Stimulated activated CD8-positive, alpha-beta memory T cell treated with anti-CD3 and anti-CD28 coated beads, Interleukin-4, amount 100 ng/mL, for 24 hours (primary cell): ENCODE measurements at regions not wholly inside any gene's neighbourhood (a gene's known extent, or its start where the extent isn't known, plus 50 kb on each side); places are given as distances from the start of the nearest gene placed in this dataset.

ENCODE experiments used
- DNase-seq: peaks from one replicate; pipeline ENCODE4 v3.0.0-alpha.2; 2020; ENCODE audit warnings: low read depth

DNA sequence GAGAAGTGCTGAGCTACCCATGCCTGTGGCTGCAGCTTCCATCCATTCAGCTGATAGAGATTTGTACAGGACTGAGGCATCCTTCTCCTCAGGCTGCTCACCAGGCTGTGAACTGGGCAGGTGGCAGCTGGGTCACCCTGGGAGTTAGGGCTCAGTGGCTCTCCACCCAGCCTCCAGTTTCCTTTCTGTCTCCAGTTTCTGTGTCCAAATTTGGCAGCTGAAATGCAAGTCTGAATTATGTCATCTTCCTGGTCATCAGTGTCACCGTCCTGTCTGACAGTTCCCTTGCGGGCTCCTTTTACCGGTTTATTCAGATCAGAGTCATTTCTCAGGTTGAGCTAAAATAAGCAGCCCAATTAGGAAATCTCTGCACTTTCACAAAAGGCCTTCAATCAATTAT is 93.3 kb downstream of the EDN1 start:
- no peak for DNase-seq

DNA sequence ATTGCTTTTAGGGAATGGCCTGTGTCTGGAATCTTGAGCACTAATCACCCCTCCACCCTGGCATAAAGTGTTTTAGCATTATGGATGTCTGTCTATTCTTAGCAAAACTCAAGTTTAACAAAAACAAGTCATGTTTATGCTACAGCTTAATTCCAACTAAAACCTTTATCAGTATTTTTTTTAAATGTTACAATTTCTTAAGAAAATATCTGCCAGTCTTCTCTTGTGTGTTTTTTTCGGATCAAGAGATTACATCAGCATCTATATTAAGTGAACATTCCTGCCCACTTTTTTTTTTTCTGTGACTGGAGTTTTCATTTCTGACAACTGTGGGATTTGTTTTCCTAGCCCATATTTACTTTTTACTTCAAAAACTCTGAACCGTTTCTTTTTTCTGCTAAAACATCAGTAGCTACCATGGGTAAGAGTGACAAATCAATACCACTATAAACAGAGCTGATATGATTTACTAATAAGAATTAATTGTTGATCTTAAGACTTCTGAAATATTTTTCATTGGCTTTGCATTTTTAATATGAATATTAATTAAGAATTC is 94.3 kb downstream of the EDN1 start:
- DNase-seq: no peak

- no peak for DNase-seq
These were observed 95.2 kb downstream of the EDN1 start for GRCh38 chr6:12385316-12385715.

- no peak for DNase-seq
These were observed 96.7 kb downstream of the EDN1 start for GRCh38 chr6:12386816-12387215.

GRCh38 chr6:12391472-12391871 is 101.3 kb downstream of the EDN1 start:
- DNase-seq: no peak

DNA sequence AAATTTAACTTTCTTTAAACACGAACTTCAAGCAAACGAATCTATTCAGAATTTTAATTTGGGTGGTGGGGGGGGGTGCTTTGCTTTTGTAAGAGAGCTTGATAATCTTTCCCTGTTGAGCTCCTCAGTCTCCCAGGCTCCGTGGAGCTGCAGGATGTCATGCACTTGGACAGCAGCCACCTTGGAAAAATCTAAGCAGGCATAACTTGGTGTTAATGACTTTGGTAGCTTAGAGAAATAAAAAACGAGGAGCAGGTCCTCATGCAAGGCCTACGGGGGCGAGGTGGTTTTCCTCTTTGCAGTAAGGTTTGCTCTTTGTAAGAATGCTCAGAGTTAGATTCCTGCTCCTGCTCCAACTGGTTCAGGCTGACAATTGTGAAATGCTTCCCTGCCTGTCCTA is 102.3 kb downstream of the EDN1 start:
- no peak for DNase-seq

DNA sequence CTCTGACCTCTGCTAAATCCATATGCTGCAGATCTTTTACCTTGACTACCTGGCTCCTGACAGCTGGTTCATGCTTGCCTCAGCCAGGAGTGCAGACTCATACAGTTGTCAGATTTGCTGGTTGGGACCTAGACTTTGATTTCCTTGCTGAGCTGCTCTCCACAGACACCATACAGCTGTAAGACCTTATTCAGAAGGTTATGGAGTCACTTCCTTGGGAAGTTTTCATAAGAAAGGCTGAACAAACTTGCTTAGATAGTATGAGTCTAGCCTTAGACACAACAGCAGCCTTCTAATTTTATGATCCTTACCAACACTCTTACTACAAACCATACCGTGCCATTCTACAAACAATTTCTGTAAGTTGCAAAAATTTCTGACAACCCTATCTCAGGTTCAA is 102.9 kb downstream of the EDN1 start:
- no peak for DNase-seq

DNA sequence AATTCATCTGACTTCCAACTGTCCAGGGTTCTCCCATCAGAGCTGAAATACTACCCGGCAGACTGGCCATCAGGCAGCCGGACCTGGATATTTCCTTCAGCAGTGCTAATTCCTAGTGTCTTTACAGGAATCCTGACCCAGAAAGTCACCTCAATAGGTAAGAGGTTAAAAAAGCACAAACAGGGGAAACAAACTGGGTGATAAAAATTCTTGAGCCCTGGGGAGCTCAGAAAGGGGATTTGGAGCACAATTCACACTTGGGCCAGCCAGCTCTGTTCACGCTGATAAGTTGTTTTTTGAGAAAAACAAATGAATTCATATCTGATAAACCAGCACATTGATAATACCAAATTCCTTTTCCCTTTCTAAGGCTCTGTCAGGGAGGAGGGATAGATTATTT is 104.0 kb downstream of the EDN1 start:
- no peak for DNase-seq

DNA sequence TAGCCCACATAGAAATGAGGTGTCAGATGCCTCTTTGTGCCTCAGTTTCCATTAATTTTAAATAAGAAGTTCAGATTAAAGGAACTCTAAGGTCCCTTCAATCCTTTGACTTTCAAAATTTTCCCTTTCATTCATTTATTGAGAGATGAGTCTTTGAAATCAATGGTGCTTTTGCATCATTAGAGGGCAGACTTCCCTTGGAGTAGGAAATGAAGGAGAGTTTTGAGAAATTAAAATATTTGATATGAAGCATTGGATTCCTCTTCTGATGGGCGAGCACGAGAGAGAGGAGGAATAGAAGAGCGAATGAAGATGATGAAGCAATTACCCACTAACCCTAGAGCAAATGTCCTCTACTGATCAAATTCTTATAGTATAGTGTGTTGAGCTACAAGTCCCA is 105.7 kb downstream of the EDN1 start:
- no peak for DNase-seq

- DNase-seq: no peak
These were observed 111.0 kb downstream of the EDN1 start for GRCh38 chr6:12401200-12401599.

- no peak for DNase-seq
These were observed 113.2 kb downstream of the EDN1 start for GRCh38 chr6:12403201-12403826.

DNA sequence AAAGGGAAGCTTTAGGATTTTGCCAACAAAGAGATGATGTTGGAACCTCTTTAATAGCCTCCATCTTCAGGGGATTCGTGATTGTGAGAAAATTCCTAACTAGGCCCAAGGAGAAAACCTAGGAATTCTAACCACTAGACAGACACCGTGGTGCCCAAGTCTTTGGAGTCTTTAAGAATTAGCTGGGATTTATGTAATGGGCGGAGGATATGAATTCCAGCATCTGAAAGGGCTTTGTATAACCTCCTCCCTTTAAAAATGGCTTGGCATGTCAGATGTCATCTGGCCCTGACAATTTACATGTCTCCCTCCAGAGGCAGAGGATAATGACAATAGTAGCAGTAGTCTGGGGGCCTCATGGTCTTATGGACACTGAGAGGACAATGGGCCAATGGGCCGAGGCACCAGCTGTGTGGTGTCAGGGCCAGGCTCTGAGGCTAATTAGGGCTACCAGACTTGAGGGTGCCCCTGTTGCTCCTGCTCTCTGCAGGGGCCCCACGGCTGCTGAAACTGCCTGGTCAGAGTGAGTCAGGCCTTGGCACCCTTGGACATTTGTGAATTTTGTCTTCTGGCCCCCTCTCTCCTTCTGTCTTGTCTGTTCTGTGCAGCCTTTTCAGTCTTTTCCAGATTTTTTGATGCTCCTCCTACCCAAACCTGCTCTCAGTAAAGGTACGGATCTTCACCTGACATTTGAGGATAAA is 113.9 kb downstream of the EDN1 start:
- no peak for DNase-seq

GRCh38 chr6:12404651-12405050 is 114.5 kb downstream of the EDN1 start:
- DNase-seq: no peak

- no peak for DNase-seq
These were observed 118.6 kb downstream of the EDN1 start for GRCh38 chr6:12408752-12409151.

GRCh38 chr6:12410946-12411345 is 120.8 kb downstream of the EDN1 start:
- no peak for DNase-seq

DNA sequence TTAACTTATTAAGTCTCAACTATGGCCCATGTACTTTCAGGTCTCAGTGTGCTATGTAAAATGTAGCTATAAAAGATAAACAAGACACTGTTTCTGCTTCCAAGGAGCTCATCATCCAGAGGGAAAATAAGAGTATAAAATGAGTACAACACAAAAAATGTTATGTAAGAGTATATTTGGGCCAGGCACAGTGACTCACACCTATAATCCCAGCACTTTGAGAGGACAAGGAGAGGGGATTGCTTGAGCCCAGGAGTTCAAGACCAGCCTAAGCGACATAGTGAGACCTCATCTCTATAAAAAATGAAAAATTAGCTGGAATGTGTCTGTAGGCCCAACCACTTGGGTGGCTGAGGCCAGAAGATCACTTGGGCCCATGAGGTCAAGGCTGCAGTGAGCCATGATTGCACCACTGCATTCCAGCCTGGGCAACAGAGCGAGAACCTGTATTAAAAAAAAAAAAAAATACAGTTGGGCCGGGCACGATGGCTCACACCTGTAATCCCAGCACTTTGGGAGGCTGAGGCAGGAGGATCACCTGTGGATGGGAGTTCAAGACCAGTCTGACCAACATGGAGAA is 124.0 kb downstream of the EDN1 start:
- no peak for DNase-seq

DNA sequence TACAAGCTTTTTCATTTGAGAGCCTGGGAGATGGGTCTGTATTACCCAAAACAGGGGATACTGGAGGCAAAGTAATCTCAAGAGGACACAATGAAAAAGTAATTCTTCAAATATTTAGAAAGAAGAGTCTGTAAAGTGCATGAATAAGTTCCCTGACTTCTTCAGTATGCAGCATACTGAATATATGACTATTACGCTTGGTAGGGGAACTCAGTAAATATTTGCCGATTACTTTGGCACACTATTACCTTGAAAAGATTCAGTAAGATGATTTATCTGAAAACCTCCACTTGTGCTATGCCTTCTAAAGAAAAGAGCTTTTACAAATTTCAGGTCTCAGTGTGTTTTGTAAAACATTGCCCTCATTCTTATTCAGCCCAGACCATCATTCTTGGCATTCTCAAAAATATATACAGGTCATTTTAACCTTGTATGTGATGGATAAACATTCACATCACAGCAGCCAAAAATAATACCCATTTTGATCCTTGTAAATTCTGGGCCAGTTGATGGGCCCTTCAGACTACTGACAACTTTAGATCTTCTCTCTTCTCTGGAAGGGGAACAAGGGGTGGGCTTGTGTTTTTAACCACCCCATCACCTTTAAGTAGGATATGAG is 125.9 kb downstream of the EDN1 start:
- DNase-seq: no peak

GRCh38 chr6:12417191-12417590 is 127.0 kb downstream of the EDN1 start:
- no peak for DNase-seq

GRCh38 chr6:12418946-12419345 is 128.8 kb downstream of the EDN1 start:
- DNase-seq: no peak

- DNase-seq: no peak
These were observed 129.6 kb downstream of the EDN1 start for GRCh38 chr6:12419631-12420272.

DNA sequence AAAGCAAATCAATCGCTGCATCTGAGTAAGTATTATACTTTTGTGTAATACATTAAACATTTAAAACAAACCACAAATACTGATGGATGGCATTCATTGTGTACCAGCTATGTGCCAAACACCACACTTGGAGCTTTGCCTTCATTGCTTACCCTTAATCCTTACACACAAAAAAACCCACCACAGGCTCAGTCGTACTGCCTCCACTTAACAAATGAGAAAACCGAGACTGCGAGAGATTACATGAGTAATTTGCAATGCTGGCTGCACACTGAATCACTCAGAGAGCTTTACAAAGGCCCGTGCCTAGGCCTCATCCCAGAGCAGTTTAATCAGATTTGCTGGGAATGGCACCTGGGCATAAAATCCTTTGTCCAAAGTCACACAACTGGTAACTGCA is 130.5 kb downstream of the EDN1 start:
- no peak for DNase-seq

- DNase-seq: no peak
These were observed 131.4 kb downstream of the EDN1 start for GRCh38 chr6:12421596-12421995.

GRCh38 chr6:12422848-12423247 is 132.7 kb downstream of the EDN1 start:
- no peak for DNase-seq
